Suppressor macrophage treated with lipopolysaccharide for 4 hours (primary cell): ENCODE measurements at regions not wholly inside any gene's neighbourhood (a gene's known extent, or its start where the extent isn't known, plus 50 kb on each side); places are given as distances from the start of the nearest gene placed in this dataset.
"Not testable (repeated sequence)": the region's sequence is repeated elsewhere in the genome, so short reads cannot be mapped to it uniquely, and the experiment has no call there.

ENCODE experiments used
- DNase-seq: peaks from one replicate; pipeline ENCODE4 v3.0.0-alpha.2; 2020

DNA sequence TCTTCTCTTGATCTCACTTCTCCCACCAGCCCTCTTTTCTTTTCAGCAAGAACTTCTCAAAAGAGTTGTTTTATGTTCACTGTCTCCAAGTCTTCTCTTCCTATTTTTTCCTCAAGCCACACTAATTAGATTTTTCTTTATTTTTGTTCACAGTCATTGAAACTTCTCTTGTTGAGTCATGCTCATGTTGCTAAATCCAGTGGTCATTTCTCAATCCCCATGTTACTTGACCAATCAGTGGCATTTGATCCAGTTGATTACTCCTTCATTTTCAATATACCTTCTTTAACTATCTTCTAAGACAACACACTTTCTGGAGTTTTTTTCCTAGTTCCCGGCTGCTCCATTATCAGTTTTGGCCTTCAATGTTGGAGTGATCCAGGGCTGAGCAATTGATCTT lies 103.1 kb upstream of the LSM6 start:
- peak; percentile 53 for DNase-seq

DNA sequence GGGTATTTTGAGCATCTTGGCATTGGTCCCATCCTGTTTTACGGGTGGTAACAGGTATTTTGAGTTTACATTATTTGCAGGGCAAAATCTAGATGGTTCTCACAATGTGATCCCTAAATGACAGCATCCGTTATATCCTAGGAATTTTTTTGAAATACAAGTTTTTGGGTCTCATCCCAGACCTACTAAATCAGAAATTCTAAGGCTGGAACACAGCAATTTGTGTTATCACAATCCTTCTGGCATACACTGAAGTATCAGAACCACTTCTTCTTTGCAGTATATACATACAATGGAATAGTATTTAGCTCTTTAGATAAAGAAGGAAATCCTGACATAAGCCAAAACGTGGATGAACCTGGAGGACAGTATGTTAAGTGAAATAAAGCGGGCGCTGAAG lies 104.1 kb upstream of the LSM6 start:
- DNase-seq, result no peak

DNA sequence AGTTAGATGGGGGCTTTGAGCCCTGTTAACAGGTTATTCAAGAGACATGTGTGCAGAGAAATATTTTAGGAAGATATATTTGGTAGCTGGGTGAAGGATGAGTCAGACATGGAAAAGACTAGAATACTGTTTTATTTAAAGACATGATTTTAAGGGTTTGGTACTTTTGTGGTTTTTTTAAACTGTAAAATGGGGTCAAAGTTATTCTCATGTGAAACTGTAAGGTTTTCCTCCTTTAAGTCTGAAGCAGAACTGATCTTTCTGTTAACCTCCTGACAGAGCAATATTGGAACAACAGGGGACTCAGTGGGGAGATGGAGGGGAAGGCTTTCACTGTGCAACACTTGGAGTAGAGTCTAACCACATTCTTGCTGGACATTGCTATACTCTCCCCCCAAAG lies 112.4 kb upstream of the LSM6 start:
- no peak for DNase-seq

DNA sequence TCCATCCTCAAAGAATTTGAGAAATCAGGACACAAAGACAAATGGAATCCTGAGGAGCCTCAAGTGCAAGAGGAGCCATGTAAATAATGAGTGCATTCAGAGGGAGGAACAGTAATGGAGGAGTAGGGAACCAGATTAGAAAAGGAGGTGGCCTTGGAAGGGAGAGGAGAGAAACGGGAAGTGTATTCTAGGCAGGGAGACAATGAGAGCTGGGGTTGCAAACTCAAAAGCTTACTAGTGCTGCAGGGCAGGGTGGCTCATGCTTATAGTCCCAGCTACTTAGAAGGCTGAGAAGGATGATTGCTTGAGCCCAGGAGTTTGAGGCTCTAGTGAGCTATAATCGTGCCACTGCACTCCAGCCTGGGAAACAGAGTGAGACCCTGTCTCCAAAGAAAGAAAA lies 113.2 kb upstream of the LSM6 start:
- DNase-seq, result peak; percentile 14

DNA sequence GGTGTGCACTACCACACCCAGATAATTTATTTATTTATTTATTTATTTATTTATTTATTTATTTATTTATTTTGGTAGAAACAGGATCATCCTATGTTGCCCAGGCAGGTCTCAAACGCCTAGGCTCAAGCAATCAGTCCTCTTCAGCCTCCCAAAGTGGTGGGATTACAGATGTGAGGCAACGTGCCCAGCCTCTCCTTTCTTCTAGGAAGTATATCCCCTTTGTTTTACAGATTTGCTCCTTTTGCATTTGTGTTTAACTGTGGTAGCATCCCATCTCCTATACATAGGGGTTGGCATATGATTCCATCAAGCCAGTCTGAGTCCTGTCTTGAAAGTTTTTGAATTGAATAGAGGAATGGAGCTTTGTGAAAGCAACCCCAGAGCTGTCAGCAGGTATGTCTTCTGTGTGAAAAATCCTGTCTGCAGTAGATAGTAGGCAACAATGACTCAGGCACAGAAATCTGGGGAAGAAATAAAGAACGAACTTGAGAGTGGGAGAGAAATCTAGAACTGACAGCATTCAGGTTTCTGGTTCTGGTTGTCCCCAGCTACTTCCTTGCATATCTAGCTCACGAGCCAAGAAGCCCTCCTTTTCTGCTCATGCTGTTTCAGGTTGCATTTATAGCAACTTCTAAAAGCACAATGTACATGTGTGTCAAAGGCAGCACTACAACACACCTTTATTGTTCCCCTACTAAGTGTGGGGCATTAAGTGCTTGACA lies 113.7 kb upstream of the LSM6 start:
- no peak for DNase-seq

DNA sequence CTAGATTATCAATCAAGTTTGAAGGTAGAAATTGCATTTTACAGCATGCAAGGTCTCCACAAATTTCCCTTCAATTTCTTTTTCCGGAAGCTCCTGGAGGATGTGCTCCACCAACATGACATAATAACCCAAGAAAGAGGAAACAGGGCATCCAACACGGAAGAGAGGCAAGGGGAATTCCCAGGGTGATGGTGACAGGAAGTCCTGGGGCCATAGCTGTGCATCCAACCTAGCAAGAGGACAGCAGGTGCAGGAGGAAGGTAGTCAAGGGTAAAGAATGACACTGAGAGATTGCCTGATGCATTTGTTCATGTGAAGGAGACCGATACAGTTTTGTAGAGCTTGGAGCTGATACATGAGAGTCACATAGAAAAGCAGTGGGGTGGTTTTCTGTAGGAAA lies 115.7 kb upstream of the LSM6 start:
- DNase-seq, result peak; percentile 59

DNA sequence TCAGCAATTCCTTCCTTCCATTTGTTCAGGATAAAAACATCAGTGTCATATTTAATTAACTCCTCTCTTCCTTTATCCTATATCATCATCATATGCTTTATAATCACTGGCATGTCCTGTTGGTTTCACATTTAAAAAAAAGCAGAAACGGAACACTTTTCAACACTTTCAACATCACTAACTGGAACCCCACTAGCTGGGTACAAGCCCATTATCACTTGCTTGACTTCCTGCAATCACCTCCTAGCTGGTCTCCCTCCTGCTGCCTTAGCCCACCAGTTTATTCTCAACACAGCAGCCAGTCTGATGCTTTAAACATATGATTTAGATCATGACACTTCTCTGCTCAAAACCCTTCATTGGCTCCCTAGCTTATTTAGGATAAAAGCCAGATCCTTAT lies 116.4 kb upstream of the LSM6 start:
- peak; percentile 51 for DNase-seq

DNA sequence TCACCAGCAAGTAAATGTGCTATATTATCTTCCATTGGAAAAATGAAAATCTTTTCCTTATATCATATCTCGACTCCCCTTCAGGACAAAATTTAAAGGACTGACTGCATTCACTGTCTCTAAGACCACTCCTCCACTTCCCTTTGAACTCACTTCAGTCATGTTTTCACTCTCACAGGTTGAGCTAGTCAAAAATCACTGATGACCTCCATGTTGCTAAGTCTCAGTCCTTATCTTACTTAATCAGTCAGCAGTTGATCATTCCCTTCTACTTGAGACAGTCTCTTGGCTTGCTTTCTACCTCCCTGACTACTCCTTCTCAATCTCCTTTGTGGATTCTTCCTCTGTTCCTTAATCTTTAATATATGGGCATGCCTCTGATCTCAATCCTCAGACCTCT lies 117.0 kb upstream of the LSM6 start:
- no peak for DNase-seq

DNA sequence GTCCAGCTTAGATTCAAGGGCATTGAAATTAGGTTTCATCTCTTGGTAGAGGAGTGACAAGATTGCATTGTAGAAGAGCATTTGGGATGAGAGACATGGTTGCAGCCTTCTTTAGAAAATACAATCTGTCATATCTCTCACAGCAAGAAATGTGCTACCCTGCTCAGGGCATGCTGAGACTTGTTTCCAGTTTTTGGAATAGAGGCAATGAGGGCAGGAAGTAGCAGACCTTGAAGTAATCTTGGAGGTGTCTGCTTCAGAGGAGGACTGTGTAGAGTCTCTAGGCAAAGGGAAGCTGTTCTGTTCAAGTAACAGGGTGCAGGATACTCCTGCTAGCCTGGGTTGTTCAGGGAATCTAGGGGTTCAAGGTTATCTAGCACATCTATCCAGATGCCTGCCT lies 116.1 kb upstream of the ZNF827 start:
- DNase-seq, result no peak

DNA sequence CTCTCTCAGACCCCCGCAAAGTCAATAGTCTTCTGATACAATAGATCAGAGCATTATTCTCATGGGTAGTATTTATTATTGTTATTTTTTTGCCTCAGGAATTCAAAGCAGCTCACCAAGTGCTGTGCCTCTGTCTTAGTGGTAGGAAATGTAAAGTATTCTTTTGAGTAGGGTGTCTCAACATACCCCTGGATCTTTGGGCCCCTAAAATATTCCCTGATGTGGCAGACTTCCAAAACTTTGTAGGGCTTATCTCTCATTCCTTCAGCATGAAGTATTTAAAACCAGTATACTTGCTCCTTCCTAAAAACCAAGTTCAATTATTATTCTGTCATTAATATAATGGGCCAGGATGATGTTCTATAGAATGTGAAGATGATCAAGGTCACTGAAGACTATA lies 115.3 kb upstream of the ZNF827 start:
- no peak for DNase-seq

DNA sequence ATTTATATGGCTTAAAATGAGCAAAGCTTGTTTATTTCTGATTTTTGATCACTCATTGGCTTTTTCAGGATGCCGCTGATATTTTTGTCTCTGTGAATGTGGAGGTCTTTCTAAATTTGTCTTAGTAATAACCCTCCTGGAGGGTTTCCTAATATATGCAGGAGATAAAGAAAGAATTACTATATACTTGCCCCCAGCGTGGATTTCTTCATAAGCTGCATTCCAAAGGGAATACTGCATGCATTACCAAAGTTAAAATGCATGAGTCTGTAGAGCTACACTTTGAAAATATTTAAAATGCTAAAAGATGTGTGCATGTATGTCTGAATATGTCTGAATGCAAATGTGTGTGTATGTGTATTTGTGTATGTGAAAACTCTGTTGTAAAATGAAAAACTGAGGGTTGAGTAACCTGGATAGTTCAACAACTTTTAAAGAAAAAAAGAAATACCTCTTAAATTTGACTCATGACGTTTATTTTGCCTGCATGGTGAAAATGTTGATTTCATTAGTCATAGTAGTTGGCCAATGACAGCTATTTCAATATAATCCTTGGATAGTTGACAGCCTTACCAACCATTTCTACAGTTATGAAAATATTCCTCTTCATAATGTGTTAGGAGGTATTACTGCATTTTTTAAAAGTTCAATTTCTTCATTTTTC lies 113.2 kb upstream of the ZNF827 start:
- DNase-seq, result no peak

DNA sequence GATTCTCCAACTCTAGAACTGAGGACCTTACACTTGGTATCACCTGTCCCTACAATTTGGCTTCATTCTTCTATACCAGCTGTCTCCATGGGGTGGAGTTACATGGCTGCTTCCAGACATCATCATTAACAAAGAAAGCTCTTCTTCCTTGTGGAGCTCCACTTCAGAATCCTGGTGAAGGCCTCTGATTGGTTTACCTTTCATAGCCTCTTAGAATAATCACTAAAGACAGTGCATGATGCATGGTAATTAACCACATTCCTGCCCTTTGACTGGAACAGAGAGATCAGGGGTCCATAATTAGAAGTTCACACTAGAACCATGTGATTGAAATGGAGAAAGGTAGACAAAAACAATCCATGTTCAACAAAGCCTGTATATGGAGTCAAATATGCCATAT lies 112.6 kb upstream of the ZNF827 start:
- no peak for DNase-seq

DNA sequence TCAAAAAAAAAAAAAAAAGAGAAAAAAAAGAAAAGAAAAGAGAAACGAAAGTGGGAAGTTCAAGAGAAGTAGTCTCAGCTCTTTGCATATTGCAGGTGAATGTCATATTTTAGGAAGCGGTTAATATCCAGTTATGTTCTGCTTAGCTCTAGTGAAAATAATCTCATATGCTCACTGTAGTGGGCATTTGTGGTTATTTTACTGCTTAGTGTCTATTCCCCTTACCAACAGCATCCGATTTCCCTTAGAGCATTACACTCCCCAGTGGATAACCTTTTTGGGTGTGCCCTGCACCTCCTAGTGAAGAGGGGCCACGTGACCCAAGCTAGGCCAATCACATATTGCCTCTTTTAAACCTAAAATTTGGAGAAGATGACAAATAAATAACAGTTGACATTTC lies 111.2 kb upstream of the ZNF827 start:
- DNase-seq, result no peak

DNA sequence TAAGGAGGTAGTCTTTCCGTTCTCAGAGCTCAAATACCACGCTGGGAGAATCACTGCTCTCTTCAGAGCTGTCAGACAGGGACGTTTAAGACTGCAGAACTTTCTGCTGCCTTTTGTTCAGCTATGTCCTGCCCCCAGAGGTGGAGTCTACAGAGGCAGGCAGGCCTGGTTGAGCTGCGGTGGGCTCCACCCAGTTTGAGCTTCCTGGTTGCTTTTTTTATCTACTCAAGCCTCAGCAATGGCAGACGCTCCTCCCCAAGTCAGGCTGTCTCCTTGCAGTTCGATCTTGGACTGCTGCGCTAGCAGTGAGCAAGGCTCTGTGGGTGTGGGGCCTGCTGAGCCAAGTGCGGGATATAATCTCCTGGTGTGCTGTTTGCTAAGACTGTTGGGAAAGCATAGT lies 109.1 kb upstream of the ZNF827 start:
- not testable (repeated sequence) for DNase-seq

DNA sequence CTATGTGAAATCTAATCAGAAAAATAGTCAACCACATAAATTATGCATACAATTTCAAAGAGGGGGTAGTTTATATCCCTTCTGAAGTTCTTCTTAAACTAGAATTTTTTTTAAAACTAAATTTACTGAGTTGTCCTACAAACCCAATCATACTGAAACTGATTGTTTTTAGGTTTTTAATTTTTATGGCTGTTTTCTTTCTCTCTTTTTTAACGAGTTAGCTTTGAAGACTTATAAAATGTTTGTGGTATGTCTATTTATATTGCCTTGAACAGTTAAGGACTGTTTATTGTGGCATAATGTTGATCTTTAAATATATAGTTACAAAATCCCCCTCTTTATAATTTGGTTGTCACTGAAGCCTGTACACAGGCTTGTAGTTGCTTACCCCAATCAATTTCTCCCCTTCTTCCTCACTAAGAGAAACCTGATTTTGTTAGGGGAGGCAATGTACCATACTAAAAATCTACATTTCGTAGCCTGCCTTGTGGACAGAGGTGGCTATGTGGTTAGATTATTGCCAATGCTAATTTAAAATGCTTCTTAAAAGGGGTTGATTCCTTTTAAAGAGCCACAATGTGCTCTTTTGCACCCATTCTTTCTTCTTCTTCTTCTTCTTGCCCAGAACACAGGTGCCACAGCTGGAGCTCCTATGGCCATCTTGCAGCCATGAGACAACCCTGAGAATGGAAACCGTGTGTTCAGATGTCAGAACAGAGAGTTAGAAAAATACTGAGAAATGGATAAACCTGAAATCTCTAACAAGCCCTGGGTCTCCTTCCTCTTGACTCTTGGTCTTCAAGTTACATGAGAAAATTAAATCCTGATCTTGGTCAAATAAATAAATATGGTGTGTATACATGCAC lies 102.7 kb upstream of the ZNF827 start:
- no peak for DNase-seq

DNA sequence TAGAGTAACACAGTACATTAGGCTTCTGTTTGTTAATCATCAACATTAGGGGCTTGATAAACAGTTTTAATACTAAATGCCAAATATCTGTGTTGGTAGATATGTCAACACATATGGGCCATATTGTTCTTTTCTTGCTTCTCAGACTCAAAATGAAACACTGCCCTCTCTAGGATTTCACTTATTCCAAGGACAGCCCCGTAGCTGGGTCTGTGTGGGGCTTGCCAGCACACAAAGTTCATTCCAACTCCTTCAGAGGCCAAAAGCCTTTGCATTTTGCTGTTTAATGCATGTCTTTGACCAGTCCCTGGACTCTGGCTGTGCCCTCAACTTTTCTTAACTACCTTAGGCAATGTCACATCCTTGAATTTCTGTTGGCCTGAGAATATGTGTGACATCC lies 102.0 kb upstream of the ZNF827 start:
- no peak for DNase-seq

DNA sequence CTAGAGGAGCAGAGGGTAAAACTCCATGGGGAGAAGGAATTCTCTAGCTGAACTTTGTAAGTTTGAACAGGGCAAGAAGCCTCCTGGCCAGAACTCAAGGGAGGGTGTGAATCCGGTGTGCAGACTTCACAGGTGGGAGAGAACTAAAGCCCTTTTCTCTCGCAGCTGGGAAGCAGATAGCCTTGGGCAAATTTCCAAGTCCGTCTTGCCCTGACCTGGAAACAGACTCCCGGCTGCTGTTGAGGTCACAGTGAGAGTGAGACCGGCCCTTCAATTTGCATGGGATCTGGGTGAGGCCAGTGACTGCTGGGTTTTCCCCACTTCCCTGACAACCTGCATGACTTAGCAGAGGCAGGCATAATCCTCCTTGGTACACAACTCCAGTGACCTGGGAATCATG lies 94.5 kb upstream of the ZNF827 start:
- no peak for DNase-seq

DNA sequence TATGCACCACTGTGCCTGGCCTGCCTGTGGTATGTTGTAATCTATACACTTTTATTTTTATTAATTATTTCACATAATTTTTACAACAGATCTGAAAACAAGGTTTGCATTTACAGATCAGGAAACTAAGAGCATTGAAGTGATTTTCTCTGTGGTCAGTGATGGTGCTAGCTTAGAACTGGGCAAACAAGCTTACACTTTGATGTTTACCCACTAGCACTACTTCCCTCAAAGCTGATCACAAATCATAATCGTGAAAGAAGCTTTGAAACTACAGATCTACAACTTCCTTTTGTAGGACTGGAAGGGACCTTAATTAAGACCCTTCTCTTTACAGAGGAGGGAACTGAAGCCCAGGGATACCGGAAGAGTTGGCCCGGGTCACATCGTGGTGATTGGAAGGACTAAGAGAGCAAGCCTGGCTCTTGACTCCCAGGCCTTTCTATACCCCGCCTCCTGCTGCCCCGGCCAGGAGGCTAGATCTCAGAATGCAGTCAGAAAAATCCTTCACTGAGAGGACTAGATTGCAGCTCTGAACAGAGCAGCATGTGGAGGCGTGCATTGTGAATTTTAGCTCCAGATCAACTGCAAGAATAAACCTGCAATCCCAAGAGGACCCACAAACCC lies 93.7 kb upstream of the ZNF827 start:
- no peak for DNase-seq

DNA sequence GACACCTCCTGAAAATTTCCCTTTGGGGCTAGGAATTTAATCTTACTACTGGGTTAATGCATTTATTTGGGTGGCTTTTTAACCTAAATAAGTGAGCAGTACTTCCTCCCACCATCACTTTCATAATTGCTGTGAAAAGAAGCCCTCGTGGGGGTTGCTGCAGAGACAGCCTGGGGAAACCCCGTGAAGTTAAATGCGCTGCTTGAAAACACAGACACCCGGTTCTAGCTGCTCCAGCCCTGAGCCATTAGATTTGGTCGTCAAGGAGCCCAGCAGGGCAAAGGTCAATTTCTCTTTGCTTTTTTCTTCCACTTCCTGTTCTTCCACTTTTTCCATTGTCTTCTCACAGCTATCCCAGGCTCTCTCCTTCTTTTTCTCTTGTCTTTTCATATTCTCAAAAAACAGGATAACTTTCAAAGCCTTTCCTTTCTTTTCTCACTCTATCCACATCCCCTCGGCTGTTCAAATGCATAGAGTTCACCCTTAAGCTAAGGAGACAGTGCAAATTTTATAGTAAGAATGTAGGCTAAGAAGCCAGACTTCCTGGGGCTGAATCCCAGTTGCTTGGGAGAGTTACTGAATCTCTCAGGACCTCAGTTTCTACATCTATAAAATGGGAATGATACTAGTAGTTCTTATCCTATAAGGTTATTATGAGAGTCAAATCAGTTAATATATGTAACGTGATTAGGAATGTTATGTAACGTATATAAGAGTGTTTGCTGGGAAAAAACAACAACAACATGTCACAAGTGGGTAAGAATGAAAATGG lies 91.5 kb upstream of the ZNF827 start:
- DNase-seq, result peak; percentile 23

DNA sequence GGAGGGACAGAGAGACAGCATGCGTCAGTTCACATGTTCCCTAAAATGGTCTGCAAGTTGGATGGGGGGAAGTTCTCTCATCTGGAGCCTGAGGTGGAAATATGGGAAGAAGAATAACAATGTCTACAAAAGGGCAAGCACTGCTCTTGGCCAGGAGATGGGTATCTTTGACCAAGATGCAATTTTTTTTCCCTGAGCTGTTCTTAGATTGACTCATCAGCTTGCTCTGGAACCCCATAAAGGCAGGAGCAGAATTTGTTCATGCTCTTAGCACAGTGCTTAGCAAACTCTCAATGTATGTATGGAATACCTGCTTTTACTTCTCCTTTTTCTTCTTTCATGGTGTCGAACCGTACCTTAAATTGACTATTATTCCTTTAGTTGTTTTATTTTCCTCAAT lies 90.5 kb upstream of the ZNF827 start:
- no peak for DNase-seq

DNA sequence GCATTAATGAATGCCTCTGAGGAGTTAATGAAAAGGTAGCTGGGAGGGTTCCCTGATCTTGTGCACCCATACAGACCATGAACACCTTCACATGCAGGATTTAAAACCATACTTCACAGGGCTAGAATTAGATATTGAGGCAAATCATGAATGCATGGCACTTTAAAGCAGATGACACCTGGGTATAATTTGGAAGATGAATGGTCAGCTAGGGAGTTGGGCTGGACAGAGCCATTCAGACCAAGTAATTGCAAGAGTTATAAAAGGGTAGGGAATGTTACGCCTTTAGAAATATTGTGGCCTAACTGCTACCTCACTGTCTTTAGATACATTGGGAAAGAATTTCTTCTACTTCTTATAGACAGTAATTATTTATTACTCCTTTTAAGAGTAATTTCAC lies 89.1 kb upstream of the ZNF827 start:
- DNase-seq, result no peak

DNA sequence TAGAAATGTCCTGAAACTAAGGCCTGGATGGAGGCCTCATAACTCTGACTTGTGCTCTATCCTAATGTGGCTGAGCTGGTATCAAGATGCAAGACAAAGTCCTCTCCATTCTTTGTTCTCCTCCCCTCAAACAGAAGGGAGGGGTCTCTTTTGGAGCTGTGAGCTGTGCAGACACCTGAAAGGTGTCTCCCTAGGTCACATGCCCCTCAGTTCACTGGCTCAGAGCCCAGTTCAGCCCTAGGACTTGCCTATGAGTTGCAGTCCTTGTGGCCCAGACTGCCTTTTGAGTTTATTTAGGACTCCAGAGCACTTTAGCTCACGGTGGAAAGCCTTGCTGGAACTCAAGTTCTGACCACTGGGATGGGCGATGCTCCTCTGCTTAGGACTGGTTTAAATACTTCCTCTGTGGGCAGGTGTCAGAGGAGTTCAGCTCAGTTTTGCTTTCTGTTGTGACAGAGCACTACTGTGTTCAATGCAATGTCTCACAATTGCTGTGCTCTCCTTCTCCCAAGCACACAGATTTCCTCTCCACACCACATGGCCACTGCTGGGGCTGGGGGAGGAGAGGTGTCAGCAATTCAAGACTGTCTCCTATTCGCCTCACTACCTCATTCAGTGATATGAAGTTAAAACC lies 84.8 kb upstream of the ZNF827 start:
- DNase-seq, result no peak
